ENCODE measurements at regions not wholly inside any gene's neighbourhood (a gene's known extent, or its start where the extent isn't known, plus 50 kb on each side); places are given as distances from the start of the nearest gene placed in this dataset.
A peak's percentile ranks its signal among the peaks of the same experiment; 100 is the strongest.

- POLR2A ChIA-PET (ENCODE audit: unreplicated experiment), result no interaction called here
- Histone ChIP-seq H4K5ac (ENCODE audit: low read depth, low read length) (no peak overlapping the region), H4K91ac (ENCODE audit: insufficient read depth, low read depth, low read length) (no peak overlapping the region), H3K4me2 (ENCODE audit: low read depth, low read length) (peak overlapping the region; percentile 64), H4K20me1 (ENCODE audit: insufficient read depth, low read length) (no peaks in the 10 kb centered on the region), H3K56ac (ENCODE audit: extremely low read depth, insufficient read depth, low read length) (no peak overlapping the region), H3K27ac (ENCODE audit: insufficient read depth, low read length) (no peak overlapping the region), H3K14ac (replicated peaks; ENCODE audit: low read depth, low read length) (no peak overlapping the region), H3K18ac (ENCODE audit: low read depth, low read length) (no peak overlapping the region), H2AFZ (replicated peaks; ENCODE audit: low read length, poor library complexity) (peak overlapping the region; percentile 84), H3K4ac (ENCODE audit: low read depth, low read length) (no peak overlapping the region), H3K9ac (ENCODE audit: low read depth, low read length) (no peak overlapping the region), H2BK120ac (ENCODE audit: low read depth, low read length) (no peak overlapping the region), H4K8ac (ENCODE audit: low read depth in 2 of 2, low read length in 2 of 2) (no peak overlapping the region), H2BK20ac (ENCODE audit: low read depth, low read length) (no peak overlapping the region), H3K9me1 (ENCODE audit: insufficient read depth, low read length) (no peaks in the 10 kb centered on the region), H3K4me3 (ENCODE audit: insufficient read depth, low read depth, low read length) (peak overlapping the region; percentile 24; the same call in 1 of the 2 replicates), H2BK15ac (ENCODE audit: low read depth, low read length) (no peak overlapping the region), H3K9me3 (ENCODE audit: control insufficient read depth, insufficient read depth, low read length) (peaks cover 9% of the 10 kb centered on the region), H3K23ac (ENCODE audit: low read depth, low read length) (no peak overlapping the region), H3K79me1 (ENCODE audit: low read depth in 1 of 2, low read length in 2 of 2) (no peaks in the 10 kb centered on the region), H2AK9ac (replicated peaks; ENCODE audit: low read depth, low read length, poor library complexity) (peak overlapping the region; percentile 50), H2AK5ac (ENCODE audit: low read depth, low read length) (no peak overlapping the region), H3K36me3 (ENCODE audit: control insufficient read depth, insufficient read depth, low read length) (no peaks in the 10 kb centered on the region), H3K4me1 (ENCODE audit: control insufficient read depth, insufficient read depth, low read length) (peaks cover 2% of the 10 kb centered on the region; the same call in 1 of the 2 replicates), H3K27me3 (ENCODE audit: control insufficient read depth, insufficient read depth, low read length) (peaks cover 45% of the 10 kb centered on the region), H2BK5ac (ENCODE audit: low read depth, low read length, poor library complexity, severe bottlenecking) (no peak overlapping the region)
- in situ Hi-C loops (cut with MboI; ENCODE audit: low sequenced_read_pairs) (no loop called here), dilution Hi-C loops (cut with HindIII; ENCODE audit: low sequenced_read_pairs, unreplicated experiment) (no loop called here), intact Hi-C loops (cut with micrococcal nuclease) (no loop called here)
- WGBS, 2 experiments (ENCODE audit: extremely low coverage in 2 of 2, insufficient read length in 1 of 2), result 2% methylated on average over 68 of the region's 105 CpGs; no CpG with 5 or more reads in 1 of the 2 experiments
- DNase-seq, result no peak
- peak; percentile 65 for ATAC-seq (ENCODE audit: low read depth)
- TF ChIP-seq CEBPB (IDR thresholded peaks at IDR 0.05; ENCODE audit: low read depth, low read length) (no peak), POLR2A (IDR thresholded peaks at IDR 0.05; ENCODE audit: low read depth, low read length) (no peak), RFX5 (IDR thresholded peaks at IDR 0.05; ENCODE audit: low read depth, low read length) (no peak), RAD21 (IDR thresholded peaks at IDR 0.05; ENCODE audit: low read length) (no peak), CHD1 (IDR thresholded peaks at IDR 0.05; ENCODE audit: low read depth, low read length) (no peak), BHLHE40 (IDR thresholded peaks at IDR 0.05; ENCODE audit: low read depth, low read length) (no peak), CTCF (conservative IDR thresholded peaks at IDR 0.05; ENCODE audit: low read depth, low read length) (no peak), USF2 (IDR thresholded peaks at IDR 0.05; ENCODE audit: low read depth, low read length) (no peak), FOS (IDR thresholded peaks at IDR 0.05; ENCODE audit: low read depth, low read length) (no peak), MXI1 (IDR thresholded peaks at IDR 0.05; ENCODE audit: borderline replicate concordance, low read depth, low read length) (no peak), ELK1 (IDR thresholded peaks at IDR 0.05; ENCODE audit: borderline replicate concordance, low read depth, low read length) (no peak), RCOR1 (IDR thresholded peaks at IDR 0.05; ENCODE audit: insufficient replicate concordance, low read length) (no peak), MAZ (IDR thresholded peaks at IDR 0.05; ENCODE audit: borderline replicate concordance, low read depth, low read length) (no peak), NFE2L2 (IDR thresholded peaks at IDR 0.05; ENCODE audit: low read depth, low read length) (no peak)
- no TSS peak for BruUV-seq (replicated peaks)
- CTCF ChIA-PET, result no interaction called here
Measured at GRCh38 chr4:183797445-183798300, 107.4 kb upstream of the STOX2 start.
